Heart right ventricle (tissue), 16 donors: ENCODE measurements at regions not wholly inside any gene's neighbourhood (a gene's known extent, or its start where the extent isn't known, plus 50 kb on each side); places are given as distances from the start of the nearest gene placed in this dataset.

Experiments used
- ATAC-seq, 8 donors: fragments of 200-7000 bp; cut with Tn5 transposase; one replicate each; pipeline ENCODE4 v1.9.1; 2020; ENCODE audit warnings: mild to moderate bottlenecking in 8 of 8, moderate library complexity in 8 of 8, moderate number of reproducible peaks in 1 of 8
- DNase-seq, 2 donors: peaks; one replicate each; pipeline ENCODE4 v3.0.0-alpha.2; 2020
- H3K27ac ChIP-seq, 10 donors: fragments of 200-600 bp; sonication (generic) in 2 of 10; one replicate each; pipeline versions ENCODE4 v1.5.0 to v1.8.0; 2020 to 2022; ENCODE audit warnings: mild to moderate bottlenecking in 3 of 10
- H3K27me3 ChIP-seq, 7 donors: fragments of 200-600 bp; one replicate each; pipeline ENCODE4 v1.8.0; 2021 to 2022; ENCODE audit warnings: mild to moderate bottlenecking in 2 of 7
- H3K36me3 ChIP-seq, 9 donors: fragments of 200-600 bp; sonication (generic) in 1 of 9; one replicate each; pipeline versions ENCODE4 v1.5.0 to v1.8.0; 2020 to 2022; ENCODE audit warnings: mild to moderate bottlenecking in 2 of 9
- H3K4me1 ChIP-seq, 9 donors: fragments of 200-600 bp; sonication (generic) in 1 of 9; one replicate each; pipeline versions ENCODE4 v1.5.0 to v1.8.0; 2020 to 2022; ENCODE audit warnings: mild to moderate bottlenecking in 4 of 9
- H3K4me3 ChIP-seq, 10 donors: fragments of 200-600 bp; sonication (generic) in 2 of 10; one replicate each; pipeline versions ENCODE4 v1.5.0 to v1.8.0; 2020 to 2022; ENCODE audit warnings: mild to moderate bottlenecking in 7 of 10, moderate library complexity in 2 of 10
- H3K9me3 ChIP-seq, 11 donors: fragments of 200-600 bp in 10 of 11; sonication (generic) in 2 of 11; one replicate each; pipeline versions ENCODE4 v1.5.0 to v1.8.0; 2013 to 2022; ENCODE audit warnings: mild to moderate bottlenecking in 2 of 11, control low read depth in 1 of 11, moderate library complexity in 1 of 11
- CTCF ChIP-seq, 9 donors: fragments of 200-600 bp; sonication (generic) in 2 of 9; IDR thresholded peaks; one replicate each; pipeline versions ENCODE4 v1.5.0 to v1.8.0; 2021 to 2022; ENCODE audit warnings: antibody characterized with exemption in 9 of 9, mild to moderate bottlenecking in 5 of 9, moderate library complexity in 1 of 9
- WGBS, 2 donors: extraction: QIAGEN DNeasy Blood & Tissue Kit; methylation state at CpG; one replicate each; pipeline ENCODE4 v1.1.7; 2013; ENCODE audit warnings: inconsistent platforms in 1 of 2; 5-methylcytosine and 5-hydroxymethylcytosine counted together
- intact Hi-C, 10 donors: fragments of 100-400 bp; cut with DNase I; formaldehyde crosslinking; loops; one replicate each; pipeline versions ENCODE4 v1.11.1 to v1.14.2; 2022
- donor health status: Arrhythmogenic right ventricular cardiomyopathy.
- donor health status: ischemic (EF 13 %, LVEDD 7.1; RV severe dilation, severe dysfunction).
- donor health status: healthy with polysubstance abuse.
- donor health status: DM: no; HTN: yes; CAD: no.
- donor health status: DM: no; HTN: no; CAD: no.
- donor health status: ischemic (EF 25% LVEDD 6.9; RV normal size, moderate dysfunction).
- donor health status: ischemic (EF 25% LVEDD 5.7; RV mildly dilated, moderate dysfunction).
- donor health status: healthy.
- donor health status: DM: yes; HTN: yes; CAD: no.
- donor health status: Ischemic cardiomyopathy.
- donor health status: ischemic (EF 35%, LVEDD 5.7; RV mildly dilated, moderate dysfunction).
- donor health status: nonischemic (EF 11% LVEDD 7.7; RV severe dilation, severe dysfunction).
- donor health status: DM: yes; HTN: yes; CAD: no.
- donor health status: PGD.
- donor health status: ischemic (EF 29% LVEDD 5.4; RV normal size, mild dysfunction).
- donor health status: nonischemic (EF 23%, LVEDD 6.1; RV moderate dilation, normal function).

DNA sequence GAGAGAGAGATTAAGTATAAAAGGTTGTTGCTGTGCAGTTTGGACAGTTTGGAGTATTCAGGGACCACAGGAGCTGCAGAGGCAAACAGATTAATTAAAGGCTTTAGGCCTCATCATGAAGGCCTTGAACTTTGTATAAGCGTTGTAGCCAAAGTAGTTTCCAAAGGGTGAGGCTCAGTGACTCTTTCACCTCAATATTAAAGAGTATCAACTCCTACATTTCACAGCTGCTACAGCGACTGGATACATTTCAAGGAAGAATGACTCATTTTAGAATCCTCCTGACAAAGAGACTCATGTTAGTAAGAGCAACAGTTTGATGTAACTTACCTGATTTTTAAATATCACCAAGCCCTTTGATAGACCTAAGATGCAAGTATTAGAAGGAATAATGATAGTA lies 355.5 kb downstream of the HLX start:
- Histone ChIP-seq H3K4me1 (peaks cover 0 to 24% (median 10%) of the 10 kb centered on the region in 9 donors), H3K27ac (no peak overlapping the region), H3K36me3 (no peaks in the 10 kb centered on the region), H3K27me3 (no peaks in the 10 kb centered on the region), H3K9me3 (peaks cover 0 to 12% (median 0%) of the 10 kb centered on the region in 11 donors), H3K4me3 (no peak overlapping the region)
- 66 to 75% methylated on average over 2 of the region's 2 CpGs for WGBS, 2 donors
- ATAC-seq (peak in 1 of 8 donors; percentile 16), DNase-seq (no peak)
- TF ChIP-seq CTCF (IDR thresholded peaks at IDR 0.05) = no peak
- intact Hi-C loops = no loop called here

DNA sequence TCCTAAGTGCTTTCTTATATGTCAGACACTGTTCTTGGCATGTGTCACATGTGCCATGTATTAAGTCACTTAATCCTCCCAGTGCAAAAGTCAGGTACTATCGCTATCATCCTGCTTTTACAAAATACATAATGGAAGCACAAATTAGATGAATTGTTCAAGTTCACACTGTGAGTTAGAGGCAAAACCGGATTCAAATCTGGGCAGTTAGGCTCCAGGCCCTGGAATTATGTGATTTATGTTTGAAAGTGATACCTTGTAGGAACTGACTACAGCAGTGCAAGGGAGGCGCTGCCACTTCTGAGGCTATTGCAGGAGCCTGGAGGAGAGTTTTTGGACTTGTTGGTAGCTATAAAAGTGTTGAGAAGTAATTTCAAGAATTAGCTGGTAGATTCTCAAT lies 358.3 kb downstream of the HLX start:
- Histone ChIP-seq H3K4me1 (peaks cover 0 to 17% (median 9%) of the 10 kb centered on the region in 9 donors), H3K36me3 (no peaks in the 10 kb centered on the region), H3K27ac (no peak overlapping the region), H3K4me3 (no peak overlapping the region), H3K27me3 (no peaks in the 10 kb centered on the region), H3K9me3 (peaks cover 0 to 12% (median 0%) of the 10 kb centered on the region in 11 donors)
- DNase-seq (no peak), ATAC-seq (no peak)
- intact Hi-C loops = no loop called here
- TF ChIP-seq CTCF (IDR thresholded peaks at IDR 0.05) = no peak
- 95 to 96% methylated on average over 3 of the region's 3 CpGs for WGBS, 2 donors

DNA sequence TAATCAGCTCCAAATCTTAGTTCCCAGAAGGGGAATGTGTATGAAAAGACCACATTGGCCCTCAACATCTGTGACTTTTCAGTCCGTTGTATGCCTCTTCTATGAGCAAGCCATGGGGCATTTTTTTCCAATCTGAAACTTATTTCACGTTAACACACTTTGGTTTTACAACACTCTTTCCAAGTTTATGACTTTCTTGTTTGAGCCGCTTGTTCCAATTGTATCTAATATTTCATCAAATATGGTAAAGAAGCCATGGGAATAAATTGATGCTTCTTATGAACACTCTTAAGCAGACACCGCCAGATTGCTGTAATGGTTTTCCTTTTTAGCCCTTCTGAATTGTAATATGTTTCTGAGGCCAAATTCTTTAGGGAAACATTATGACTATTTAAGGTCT lies 359.9 kb downstream of the HLX start:
- TF ChIP-seq CTCF (IDR thresholded peaks at IDR 0.05) = no peak
- 94% methylated on average over 4 of the region's 4 CpGs for WGBS, 2 donors
- no peak overlapping the region for H3K27ac ChIP-seq
- intact Hi-C loops = no loop called here
- H3K27me3 ChIP-seq = no peaks in the 10 kb centered on the region
- ATAC-seq (no peak), DNase-seq (no peak)
- H3K9me3 ChIP-seq = peaks cover 0 to 12% (median 0%) of the 10 kb centered on the region in 11 donors
- peaks cover 0 to 17% (median 9%) of the 10 kb centered on the region in 9 donors for H3K4me1 ChIP-seq
- H3K4me3 ChIP-seq = no peak overlapping the region
- H3K36me3 ChIP-seq = no peaks in the 10 kb centered on the region

DNA sequence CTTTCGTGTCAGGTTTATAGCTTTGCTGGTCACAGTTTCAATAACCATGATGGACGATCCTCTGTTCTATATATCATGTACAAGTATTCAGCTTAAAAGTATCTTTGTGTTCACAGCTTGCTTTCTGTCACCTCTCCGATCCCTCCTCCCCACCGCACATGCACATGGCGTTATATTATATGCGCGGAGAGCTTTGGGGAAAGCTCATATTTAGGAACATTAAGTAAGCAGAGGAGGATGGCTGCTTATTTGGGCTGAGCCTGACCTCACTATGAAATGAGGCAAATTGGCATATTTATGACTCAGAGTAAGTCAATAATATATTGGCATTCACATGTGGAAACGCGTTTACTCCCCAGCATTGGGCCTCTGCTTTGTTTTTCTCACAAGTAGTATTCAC lies 360.5 kb downstream of the HLX start:
- TF ChIP-seq CTCF (IDR thresholded peaks at IDR 0.05) = no peak
- H3K9me3 ChIP-seq = peaks cover 0 to 12% (median 0%) of the 10 kb centered on the region in 11 donors
- ATAC-seq (no peak), DNase-seq (no peak)
- intact Hi-C loops = no loop called here
- 96% methylated on average over 9 of the region's 9 CpGs for WGBS, 2 donors
- H3K27me3 ChIP-seq = no peaks in the 10 kb centered on the region
- no peak overlapping the region for H3K27ac ChIP-seq
- no peaks in the 10 kb centered on the region for H3K36me3 ChIP-seq
- peaks cover 0 to 17% (median 9%) of the 10 kb centered on the region in 9 donors for H3K4me1 ChIP-seq
- no peak overlapping the region for H3K4me3 ChIP-seq
